HepG2 (cell line): ENCODE measurements at regions not wholly inside any gene's neighbourhood (a gene's known extent, or its start where the extent isn't known, plus 50 kb on each side); places are given as distances from the start of the nearest gene placed in this dataset.

Experiments used
- ATAC-seq: fragments of 200-7000 bp; cut with Tn5 transposase; 3 replicates; pipeline ENCODE4 v1.9.1; 2020; ENCODE audit warnings: mild to moderate bottlenecking, moderate library complexity
- BruUV-seq: library from RNA; stranded (reverse); fragments of 400-500 nt; replicated peaks from 2 replicates; lab custom pipeline; 2021; lab: Mats Ljungman, UMichigan
- CTCF ChIA-PET: fragments of 300-600 bp; formaldehyde crosslinking; extraction: SDS; loops from one replicate; lab custom pipeline; 2021; ENCODE audit warnings: low total read pairs, inconsistent platforms, low intra/inter-chr PET ratio; lab: Yijun Ruan, JAX
- POLR2A ChIA-PET: fragments of 350-600 bp; sonication (Branson Sonifier 250); formaldehyde crosslinking; loops from one replicate; lab custom pipeline; 2020; ENCODE audit warnings: antibody characterized with exemption, inconsistent platforms; lab: Yijun Ruan, JAX
- DNase-seq: peaks from one replicate; pipeline ENCODE4 v3.0.0-alpha.2; 2015; ENCODE audit warnings: low spot score
- FAIRE-seq: peaks from 3 replicates; lab custom pipeline; 2011; peaks lifted over from hg19 to GRCh38; lab: Jason Lieb, UNC
- H2AFZ ChIP-seq: one replicate; pipeline ENCODE4 v1.6.1; 2011; ENCODE audit warnings: low read length, inconsistent platforms
- H3K27ac ChIP-seq: fragments of 300-600 bp; 3 replicates; pipeline ENCODE4 v1.8.0; 2011; ENCODE audit warnings: mixed run types, mild to moderate bottlenecking, mixed read lengths, low read length, inconsistent platforms; ENCODE audit not compliant: insufficient read depth; ENCODE audit errors: extremely low read length
- H3K27me3 ChIP-seq, 2 experiments: fragments of 200-600 bp in 1 of 2; 2 replicates in 1 of 2; 3 replicates in 1 of 2; pipeline versions ENCODE4 v1.6.0 to v1.8.0; 2011; ENCODE audit warnings: low read length in 2 of 2, mild to moderate bottlenecking in 2 of 2, moderate library complexity in 2 of 2, inconsistent platforms in 1 of 2; ENCODE audit not compliant: insufficient read depth in 2 of 2, control insufficient read depth in 1 of 2
- H3K36me3 ChIP-seq, 2 experiments: fragments of 200-600 bp in 1 of 2; replicated peaks in 1 of 2; 2 replicates in 1 of 2; 3 replicates in 1 of 2; pipeline versions ENCODE4 v1.5.1 to v1.8.0; 2011; ENCODE audit warnings: low read length in 2 of 2, inconsistent platforms in 1 of 2; ENCODE audit not compliant: insufficient read depth in 2 of 2, control insufficient read depth in 1 of 2
- H3K4me1 ChIP-seq: 2 replicates; pipeline ENCODE4 v1.5.1; 2012; ENCODE audit warnings: low read length, inconsistent platforms; ENCODE audit not compliant: insufficient read depth
- H3K4me2 ChIP-seq: 2 replicates; pipeline ENCODE4 v1.6.0; 2011; ENCODE audit warnings: low read depth, low read length, inconsistent platforms
- H3K4me3 ChIP-seq, 3 experiments: fragments of 200-600 bp in 1 of 3; sonication (generic), shearing (Covaris generic) in 1 of 3; replicated peaks in 1 of 3; 2 replicates each; pipeline ENCODE4 v1.5.1; 2011 to 2016; ENCODE audit warnings: low read length in 3 of 3, inconsistent platforms in 2 of 3, low read depth in 2 of 3, mild to moderate bottlenecking in 2 of 3, control low read depth in 1 of 3, mixed read lengths in 1 of 3; ENCODE audit not compliant: insufficient read depth in 1 of 3
- H3K79me2 ChIP-seq: one replicate; pipeline ENCODE4 v1.6.1; 2011; ENCODE audit warnings: low read length, inconsistent platforms; ENCODE audit not compliant: insufficient read depth
- H3K9ac ChIP-seq: 2 replicates; pipeline ENCODE4 v1.6.0; 2011; ENCODE audit warnings: mild to moderate bottlenecking, low read depth, low read length, inconsistent platforms; ENCODE audit not compliant: insufficient read depth
- H3K9me3 ChIP-seq: 2 replicates; pipeline ENCODE4 v1.5.1; 2012; ENCODE audit warnings: mild to moderate bottlenecking, low read length
- H4K20me1 ChIP-seq: 2 replicates; pipeline ENCODE4 v1.6.0; 2011; ENCODE audit warnings: inconsistent platforms, mild to moderate bottlenecking, low read length, moderate library complexity; ENCODE audit not compliant: insufficient read depth
- ATF4 ChIP-seq, 2 experiments: fragments of 450-650 bp in 1 of 2; sonication (generic) in 1 of 2; formaldehyde crosslinking; IDR thresholded peaks; 2 replicates each; pipeline versions ENCODE4 v1.5.0 to v1.8.0; 2020 to 2022; ENCODE audit warnings: mild to moderate bottlenecking in 1 of 2, missing genetic modification reagents in 1 of 2
- BCLAF1 ChIP-seq: fragments of 450-650 bp; IDR thresholded peaks from 2 replicates; pipeline ENCODE4 v1.6.1; 2017; ENCODE audit warnings: mild to moderate bottlenecking
- HNF1A ChIP-seq, 2 experiments: sonication (generic) in 1 of 2; formaldehyde crosslinking in 1 of 2; IDR thresholded peaks; 2 replicates each; pipeline versions ENCODE4 v1.4.0 to v1.6.1; 2016 to 2020; ENCODE audit warnings: borderline replicate concordance in 1 of 2, low read depth in 1 of 2, mild to moderate bottlenecking in 1 of 2, missing genetic modification reagents in 1 of 2
- LBX2 ChIP-seq: sonication (generic); formaldehyde crosslinking; IDR thresholded peaks from 2 replicates; pipeline ENCODE4 v1.5.0; 2020; ENCODE audit warnings: missing genetic modification reagents, mild to moderate bottlenecking, borderline replicate concordance
- PHF20 ChIP-seq: sonication (generic); formaldehyde crosslinking; IDR thresholded peaks from 2 replicates; pipeline ENCODE4 v1.5.0; 2020; ENCODE audit warnings: mild to moderate bottlenecking, missing genetic modification reagents
- SIX1 ChIP-seq: sonication (generic); formaldehyde crosslinking; IDR thresholded peaks from 2 replicates; pipeline ENCODE4 v1.4.0; 2020; ENCODE audit warnings: missing genetic modification reagents, borderline replicate concordance
- TBL1XR1 ChIP-seq: fragments of 150-350 bp; IDR thresholded peaks from 2 replicates; pipeline ENCODE4 v1.6.1; 2014; ENCODE audit warnings: borderline replicate concordance, low read length; ENCODE audit not compliant: partially characterized antibody
- ZFP41 ChIP-seq: sonication (generic); formaldehyde crosslinking; IDR thresholded peaks from 2 replicates; pipeline ENCODE4 v1.4.0; 2020; ENCODE audit warnings: mild to moderate bottlenecking, missing genetic modification reagents, borderline replicate concordance
- ZNF136 ChIP-seq: sonication (generic); formaldehyde crosslinking; IDR thresholded peaks from 2 replicates; pipeline ENCODE4 v1.8.1; 2022; ENCODE audit warnings: low read depth, mild to moderate bottlenecking, moderate library complexity, missing genetic modification reagents
- ZNF20 ChIP-seq: sonication (generic); formaldehyde crosslinking; IDR thresholded peaks from 2 replicates; pipeline ENCODE4 v1.4.0; 2020; ENCODE audit warnings: mild to moderate bottlenecking, moderate library complexity, missing genetic modification reagents
- ZNF382 ChIP-seq: sonication (generic); formaldehyde crosslinking; IDR thresholded peaks from 2 replicates; pipeline ENCODE4 v1.5.0; 2020; ENCODE audit warnings: missing genetic modification reagents, mild to moderate bottlenecking, borderline replicate concordance
- ZNF530 ChIP-seq: sonication (generic); formaldehyde crosslinking; IDR thresholded peaks from 2 replicates; pipeline ENCODE4 v1.5.0; 2020; ENCODE audit warnings: low read depth, mild to moderate bottlenecking, missing genetic modification reagents
- ZNF550 ChIP-seq: sonication (generic); formaldehyde crosslinking; IDR thresholded peaks from 2 replicates; pipeline ENCODE4 v1.4.0; 2020; ENCODE audit warnings: mild to moderate bottlenecking, missing genetic modification reagents, borderline replicate concordance
- WGBS: methylation state at CpG from one replicate; pipeline ENCODE4 v1.1.6; 2017; ENCODE audit warnings: low lambda C conversion rate; 5-methylcytosine and 5-hydroxymethylcytosine counted together
- in situ Hi-C: cut with HindIII; loops from 2 replicates; pipeline ENCODE4 v1.10.0; 2017; ENCODE audit warnings: low pct_unique_long_range_greater_than_20kb; ENCODE audit not compliant: extremely low pct_ligation_motif_present
- intact Hi-C: fragments of 100-400 bp; cut with micrococcal nuclease; formaldehyde crosslinking; loops from one replicate; pipeline ENCODE4 v1.10.0; 2022; ENCODE audit not compliant: unreplicated experiment
- TF ChIP-seq, protein P1 (sequence below): sonication (generic); formaldehyde crosslinking; IDR thresholded peaks from 2 replicates; pipeline ENCODE4 v1.4.0; 2020; ENCODE audit warnings: mild to moderate bottlenecking, missing genetic modification reagents

GRCh38 chr6:109269953-109270517 is 112.2 kb downstream of the CD164 start:
- H2AFZ ChIP-seq: no peak overlapping the region
- CTCF ChIA-PET: no interaction called here
- in situ Hi-C loops (no loop called here), intact Hi-C loops (no loop called here)
- H3K4me2 ChIP-seq: no peak overlapping the region
- POLR2A ChIA-PET: no interaction called here
- no peak overlapping the region for H3K4me3 ChIP-seq
- no peak for ATAC-seq
- no peak overlapping the region for H3K9ac ChIP-seq
- H3K4me1 ChIP-seq: no peaks in the 10 kb centered on the region
- FAIRE-seq: no peak
- H4K20me1 ChIP-seq: no peaks in the 10 kb centered on the region
- no peaks in the 10 kb centered on the region for H3K9me3 ChIP-seq
- no peak overlapping the region for H3K27ac ChIP-seq
- 80% methylated on average over 1 of the region's 1 CpG for WGBS
- H3K79me2 ChIP-seq: no peaks in the 10 kb centered on the region
- H3K27me3 ChIP-seq: no peaks in the 10 kb centered on the region
- no TSS peak for BruUV-seq
- H3K36me3 ChIP-seq: peaks cover 3 to 28% of the 10 kb centered on the region in 2 experiments; a peak in 3 of 5 replicates
- no peak for DNase-seq
- no peak for TF ChIP-seq ATF4 (CRISPR knock-in tag; IDR thresholded peaks at IDR 0.05)
- no peak for TF ChIP-seq BCLAF1
- no peak for TF ChIP-seq LBX2 (CRISPR knock-in tag)
- TF ChIP-seq ZNF530 (CRISPR knock-in tag): no peak
- TF ChIP-seq TBL1XR1: no peak
- no peak for TF ChIP-seq SIX1 (CRISPR knock-in tag)
- TF ChIP-seq, protein P1, sequence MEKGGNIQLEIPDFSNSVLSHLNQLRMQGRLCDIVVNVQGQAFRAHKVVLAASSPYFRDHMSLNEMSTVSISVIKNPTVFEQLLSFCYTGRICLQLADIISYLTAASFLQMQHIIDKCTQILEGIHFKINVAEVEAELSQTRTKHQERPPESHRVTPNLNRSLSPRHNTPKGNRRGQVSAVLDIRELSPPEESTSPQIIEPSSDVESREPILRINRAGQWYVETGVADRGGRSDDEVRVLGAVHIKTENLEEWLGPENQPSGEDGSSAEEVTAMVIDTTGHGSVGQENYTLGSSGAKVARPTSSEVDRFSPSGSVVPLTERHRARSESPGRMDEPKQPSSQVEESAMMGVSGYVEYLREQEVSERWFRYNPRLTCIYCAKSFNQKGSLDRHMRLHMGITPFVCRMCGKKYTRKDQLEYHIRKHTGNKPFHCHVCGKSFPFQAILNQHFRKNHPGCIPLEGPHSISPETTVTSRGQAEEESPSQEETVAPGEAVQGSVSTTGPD: no peak
- TF ChIP-seq ZNF136 (CRISPR knock-in tag): no peak
- TF ChIP-seq HNF1A (IDR thresholded peaks at IDR 0.05; ENCODE audit: low read depth): no peak
- no peak for TF ChIP-seq HNF1A (CRISPR knock-in tag; IDR thresholded peaks at IDR 0.05; ENCODE audit: borderline replicate concordance)
- TF ChIP-seq ZNF382 (CRISPR knock-in tag): no peak
- TF ChIP-seq ZNF550 (CRISPR knock-in tag): no peak
- TF ChIP-seq PHF20: no peak
- TF ChIP-seq ZFP41 (CRISPR knock-in tag): no peak
- no peak for TF ChIP-seq ZNF20 (CRISPR knock-in tag)
